B cell (primary cell): ENCODE measurements at regions not wholly inside any gene's neighbourhood (a gene's known extent, or its start where the extent isn't known, plus 50 kb on each side); places are given as distances from the start of the nearest gene placed in this dataset.

Experiments
- ATAC-seq: fragments of 200-7000 bp; cut with Tn5 transposase; one replicate; pipeline ENCODE4 v1.10.0; 2021; ENCODE audit warnings: low read depth, mild to moderate bottlenecking, moderate number of reproducible peaks, moderate library complexity
- CTCF ChIA-PET: fragments of 350-600 bp; sonication (Branson Sonifier 250); formaldehyde crosslinking; loops from one replicate; lab custom pipeline; 2021; ENCODE audit warnings: antibody characterized with exemption, inconsistent platforms; lab: Charles Lee
- POLR2A ChIA-PET: fragments of 350-600 bp; sonication (Branson Sonifier 250); formaldehyde crosslinking; loops from one replicate; lab custom pipeline; 2021; ENCODE audit warnings: antibody characterized with exemption; lab: Charles Lee
- DNase-seq: peaks from one replicate; pipeline ENCODE4 v3.0.0; 2013
- H2AFZ ChIP-seq: 2 replicates; pipeline ENCODE4 v1.6.1; 2012; ENCODE audit warnings: mild to moderate bottlenecking, low read depth, low read length; ENCODE audit not compliant: insufficient read depth, poor library complexity, severe bottlenecking
- H3K27ac ChIP-seq, 2 donors: 1 replicate in 1 of 2; 2 replicates in 1 of 2; pipeline ENCODE4 v1.5.1; 2012 to 2013; ENCODE audit warnings: low read length in 2 of 2, mild to moderate bottlenecking in 2 of 2, moderate library complexity in 1 of 2
- H3K27me3 ChIP-seq, 4 experiments: fragments of 200-600 bp in 1 of 4; sonication (generic) in 1 of 4; replicated peaks in 1 of 4; 1 replicate in 2 of 4; 2 replicates in 2 of 4; pipeline versions ENCODE4 v1.6.1 to v1.7.0; 2013 to 2016; ENCODE audit warnings: low read length in 3 of 4, mild to moderate bottlenecking in 2 of 4, mixed read lengths in 1 of 4, moderate library complexity in 1 of 4; ENCODE audit not compliant: insufficient read depth in 4 of 4, control insufficient read depth in 3 of 4; ENCODE audit errors: control extremely low read depth in 1 of 4
- H3K36me3 ChIP-seq, 2 experiments: replicated peaks in 1 of 2; 1 replicate in 1 of 2; 2 replicates in 1 of 2; pipeline versions ENCODE4 v1.6.1 to v1.7.1; 2013; ENCODE audit warnings: low read length in 1 of 2; ENCODE audit not compliant: insufficient read depth in 2 of 2, control insufficient read depth in 1 of 2; ENCODE audit errors: control extremely low read depth in 1 of 2, extremely low read depth in 1 of 2
- H3K4me1 ChIP-seq, 2 donors: fragments of 200-600 bp in 1 of 2; sonication (generic) in 1 of 2; 1 replicate in 1 of 2; 2 replicates in 1 of 2; pipeline versions ENCODE4 v1.5.1 to v1.6.1; 2013 to 2017; ENCODE audit warnings: low read length in 2 of 2; ENCODE audit not compliant: control insufficient read depth in 2 of 2, insufficient read depth in 2 of 2
- H3K4me2 ChIP-seq: replicated peaks from 2 replicates; pipeline ENCODE3; 2012; ENCODE audit warnings: mild to moderate bottlenecking, low read depth, low read length; ENCODE audit not compliant: poor library complexity, severe bottlenecking
- H3K4me3 ChIP-seq, 5 experiments: fragments of 200-600 bp in 1 of 5; sonication (generic) in 1 of 5; 1 replicate in 3 of 5; 2 replicates in 2 of 5; pipeline versions ENCODE4 v1.5.1 to v1.7.0; 2011 to 2016; ENCODE audit warnings: low read length in 4 of 5, mild to moderate bottlenecking in 4 of 5, low read depth in 2 of 5, control low read depth in 1 of 5, moderate library complexity in 1 of 5; ENCODE audit not compliant: insufficient read depth in 1 of 5; ENCODE audit errors: control extremely low read depth in 1 of 5, extremely low read depth in 1 of 5
- H3K79me2 ChIP-seq: fragments of 200-600 bp; sonication (generic); one replicate; pipeline ENCODE4 v1.6.0; 2016; ENCODE audit warnings: low read length; ENCODE audit not compliant: control insufficient read depth, insufficient read depth
- H3K9ac ChIP-seq: fragments of 200-600 bp; sonication (generic); 2 replicates; pipeline ENCODE4 v1.6.1; 2017; ENCODE audit warnings: mild to moderate bottlenecking, low read length, moderate library complexity
- H3K9me3 ChIP-seq, 3 donors: one replicate each; pipeline versions ENCODE4 v1.6.1 to v1.7.1; 2013; ENCODE audit warnings: low read length in 2 of 3; ENCODE audit not compliant: control insufficient read depth in 2 of 3, insufficient read depth in 1 of 3; ENCODE audit errors: control extremely low read depth in 1 of 3
- H4K20me1 ChIP-seq: 2 replicates; pipeline ENCODE4 v1.6.0; 2012; ENCODE audit warnings: mild to moderate bottlenecking, low read length; ENCODE audit not compliant: insufficient read depth, control insufficient read depth, poor library complexity, severe bottlenecking
- H3K27ac Mint-ChIP-seq: one replicate; pipeline ENCODE4 v1.8.0; 2021; ENCODE audit warnings: mixed read lengths
- H3K27me3 Mint-ChIP-seq: one replicate; pipeline ENCODE4 v1.8.0; 2021; ENCODE audit warnings: mixed read lengths
- H3K4me1 Mint-ChIP-seq: one replicate; pipeline ENCODE4 v1.8.0; 2021; ENCODE audit warnings: mixed read lengths
- H3K4me3 Mint-ChIP-seq: one replicate; pipeline ENCODE4 v1.8.0; 2021; ENCODE audit warnings: mixed read lengths
- H3K9me3 Mint-ChIP-seq: one replicate; pipeline ENCODE4 v1.8.0; 2022; ENCODE audit warnings: mixed read lengths; ENCODE audit not compliant: insufficient read depth
- CTCF ChIP-seq: fragments of 200-600 bp; IDR thresholded peaks from one replicate; pipeline ENCODE4 v1.8.0; 2022; ENCODE audit warnings: antibody characterized with exemption, mild to moderate bottlenecking
- EZH2 ChIP-seq: IDR thresholded peaks from 2 replicates; pipeline ENCODE4 v1.6.1; 2012; ENCODE audit warnings: borderline replicate concordance, low read depth, mild to moderate bottlenecking, moderate library complexity, low read length; ENCODE audit not compliant: insufficient read depth, poor library complexity, severe bottlenecking
- WGBS: methylation state at CpG from one replicate; pipeline ENCODE4 v1.1.5; 2013; ENCODE audit warnings: missing lambda C conversion rate; ENCODE audit not compliant: insufficient coverage; 5-methylcytosine and 5-hydroxymethylcytosine counted together
- intact Hi-C: fragments of 100-400 bp; cut with micrococcal nuclease; formaldehyde crosslinking; loops from one replicate; pipeline ENCODE4 v1.10.0; 2022

- Histone ChIP-seq H3K9ac (no peak overlapping the region), H3K9me3 (peaks cover 0 to 9% (median 0%) of the 10 kb centered on the region in 3 donors), H3K27me3 (no peaks in the 10 kb centered on the region), H3K4me3 (no peak overlapping the region), H3K79me2 (no peaks in the 10 kb centered on the region), H4K20me1 (no peaks in the 10 kb centered on the region), H3K4me2 (no peak overlapping the region), H2AFZ (no peak overlapping the region), H3K4me1 (no peaks in the 10 kb centered on the region), H3K36me3 (no peaks in the 10 kb centered on the region), H3K27ac (no peak overlapping the region)
- H3K9me3 Mint-ChIP-seq: peaks cover 2% of the 10 kb centered on the region
- TF ChIP-seq EZH2 (no peak), CTCF (no peak)
- no peak overlapping the region for H3K27ac Mint-ChIP-seq
- H3K27me3 Mint-ChIP-seq: peaks cover 11% of the 10 kb centered on the region
- ChIA-PET CTCF (no interaction called here), POLR2A (no interaction called here)
- WGBS: 79% methylated on average over 4 of the region's 5 CpGs
- H3K4me3 Mint-ChIP-seq: no peak overlapping the region
- ATAC-seq: no peak
- no peaks in the 10 kb centered on the region for H3K4me1 Mint-ChIP-seq
- intact Hi-C loops: no loop called here
- DNase-seq: peak; percentile 0
Observed at GRCh38 chr1:30449003-30449402, 274.4 kb downstream of the MATN1 start.

- no peaks in the 10 kb centered on the region for H3K27me3 ChIP-seq
- no peaks in the 10 kb centered on the region for H3K4me1 ChIP-seq
- H3K4me2 ChIP-seq: no peak overlapping the region
- H2AFZ ChIP-seq: no peak overlapping the region
- H3K27me3 Mint-ChIP-seq: peaks cover 11% of the 10 kb centered on the region
- TF ChIP-seq EZH2 (no peak), CTCF (no peak)
- ChIA-PET CTCF (no interaction called here), POLR2A (no interaction called here)
- H3K27ac ChIP-seq: no peak overlapping the region
- WGBS: 82% methylated on average over 2 of the region's 3 CpGs
- no peak overlapping the region for H3K9ac ChIP-seq
- H3K36me3 ChIP-seq: no peaks in the 10 kb centered on the region
- no peaks in the 10 kb centered on the region for H3K4me1 Mint-ChIP-seq
- H3K4me3 Mint-ChIP-seq: no peak overlapping the region
- H3K9me3 ChIP-seq: peaks cover 0 to 6% (median 0%) of the 10 kb centered on the region in 3 donors
- DNase-seq (no peak), ATAC-seq (no peak)
- no peak overlapping the region for H3K27ac Mint-ChIP-seq
- H3K4me3 ChIP-seq: no peak overlapping the region
- peaks cover 3% of the 10 kb centered on the region for H3K9me3 Mint-ChIP-seq
- no peaks in the 10 kb centered on the region for H3K79me2 ChIP-seq
- no peaks in the 10 kb centered on the region for H4K20me1 ChIP-seq
- intact Hi-C loops: no loop called here
Observed at GRCh38 chr1:30447701-30448100, 275.7 kb downstream of the MATN1 start.
